ENCODE measurements at regions not wholly inside any gene's neighbourhood (a gene's known extent, or its start where the extent isn't known, plus 50 kb on each side); places are given as distances from the start of the nearest gene placed in this dataset.

- DNase-seq (ENCODE audit: low spot score), result no peak
- no peak for TF ChIP-seq CTCF (IDR thresholded peaks at IDR 0.05; ENCODE audit: extremely low read depth, missing control alignments)
Observed at GRCh38 chr1:186749820-186750219, 69.6 kb upstream of the PTGS2 start.

- DNase-seq (ENCODE audit: low spot score), result no peak
- no peak for TF ChIP-seq CTCF (IDR thresholded peaks at IDR 0.05; ENCODE audit: extremely low read depth, missing control alignments)
Observed at GRCh38 chr1:186747661-186748060, 67.4 kb upstream of the PTGS2 start.

- TF ChIP-seq CTCF (IDR thresholded peaks at IDR 0.05; ENCODE audit: extremely low read depth, missing control alignments), result no peak
- DNase-seq (ENCODE audit: low spot score), result no peak
Observed at GRCh38 chr1:186745531-186746146, 65.4 kb upstream of the PTGS2 start.

- TF ChIP-seq CTCF (IDR thresholded peaks at IDR 0.05; ENCODE audit: extremely low read depth, missing control alignments), result no peak
- DNase-seq (ENCODE audit: low spot score), result no peak
Observed at GRCh38 chr1:186741640-186742039, 61.4 kb upstream of the PTGS2 start.

GRCh38 chr1:186740324-186740723, 60.1 kb upstream of the PTGS2 start:
- DNase-seq (ENCODE audit: low spot score), result peak; percentile 17
- no peak for TF ChIP-seq CTCF (IDR thresholded peaks at IDR 0.05; ENCODE audit: extremely low read depth, missing control alignments)

- no peak for TF ChIP-seq CTCF (IDR thresholded peaks at IDR 0.05; ENCODE audit: extremely low read depth, missing control alignments)
- DNase-seq (ENCODE audit: low spot score), result no peak
Observed at GRCh38 chr1:186739515-186739914, 59.3 kb upstream of the PTGS2 start.

GRCh38 chr1:186738926-186739325, 58.7 kb upstream of the PTGS2 start:
- no peak for TF ChIP-seq CTCF (IDR thresholded peaks at IDR 0.05; ENCODE audit: extremely low read depth, missing control alignments)
- peak; percentile 26 for DNase-seq (ENCODE audit: low spot score)

Measured in GM20000 (cell line).